ENCODE measurements at regions not wholly inside any gene's neighbourhood (a gene's known extent, or its start where the extent isn't known, plus 50 kb on each side); places are given as distances from the start of the nearest gene placed in this dataset.

DNA sequence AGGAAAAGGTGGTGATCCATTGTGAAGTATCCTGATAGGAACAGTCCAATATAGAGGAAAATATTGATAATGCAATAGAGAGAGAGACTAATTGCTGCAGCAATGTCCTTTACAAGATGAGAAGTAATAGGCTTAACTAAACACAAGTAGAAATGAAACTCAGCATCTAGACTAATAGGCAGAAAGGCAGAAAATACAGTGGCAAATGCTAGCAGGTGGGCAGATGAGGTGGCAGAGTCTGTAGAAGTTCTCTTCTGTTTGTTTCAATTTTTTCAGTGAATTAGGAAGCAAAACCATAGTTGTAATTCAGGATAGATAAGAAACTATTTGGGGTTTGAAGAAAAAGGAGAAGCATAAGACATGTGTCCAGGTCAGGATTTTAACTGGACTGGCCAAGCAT is 236.7 kb upstream of the HS3ST5 start:
- no peak for DNase-seq
- intact Hi-C loops (cut with micrococcal nuclease) = no loop called here
- TF ChIP-seq, protein P1, sequence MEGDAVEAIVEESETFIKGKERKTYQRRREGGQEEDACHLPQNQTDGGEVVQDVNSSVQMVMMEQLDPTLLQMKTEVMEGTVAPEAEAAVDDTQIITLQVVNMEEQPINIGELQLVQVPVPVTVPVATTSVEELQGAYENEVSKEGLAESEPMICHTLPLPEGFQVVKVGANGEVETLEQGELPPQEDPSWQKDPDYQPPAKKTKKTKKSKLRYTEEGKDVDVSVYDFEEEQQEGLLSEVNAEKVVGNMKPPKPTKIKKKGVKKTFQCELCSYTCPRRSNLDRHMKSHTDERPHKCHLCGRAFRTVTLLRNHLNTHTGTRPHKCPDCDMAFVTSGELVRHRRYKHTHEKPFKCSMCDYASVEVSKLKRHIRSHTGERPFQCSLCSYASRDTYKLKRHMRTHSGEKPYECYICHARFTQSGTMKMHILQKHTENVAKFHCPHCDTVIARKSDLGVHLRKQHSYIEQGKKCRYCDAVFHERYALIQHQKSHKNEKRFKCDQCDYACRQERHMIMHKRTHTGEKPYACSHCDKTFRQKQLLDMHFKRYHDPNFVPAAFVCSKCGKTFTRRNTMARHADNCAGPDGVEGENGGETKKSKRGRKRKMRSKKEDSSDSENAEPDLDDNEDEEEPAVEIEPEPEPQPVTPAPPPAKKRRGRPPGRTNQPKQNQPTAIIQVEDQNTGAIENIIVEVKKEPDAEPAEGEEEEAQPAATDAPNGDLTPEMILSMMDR (IDR thresholded peaks at IDR 0.05) = no peak
- Histone ChIP-seq H3K9ac (ENCODE audit: insufficient read depth, low read length, poor library complexity, severe bottlenecking) (no peak overlapping the region), H3K27me3 (ENCODE audit: control insufficient read depth in 2 of 2, insufficient read depth in 2 of 2, low read length in 2 of 2) (no peaks in the 10 kb centered on the region), H4K20me1 (ENCODE audit: insufficient read depth, low read length) (no peaks in the 10 kb centered on the region), H3K4me1 (ENCODE audit: control insufficient read depth in 1 of 2, insufficient read depth in 2 of 2, low read length in 2 of 2) (no peaks in the 10 kb centered on the region), H2AFZ (ENCODE audit: insufficient read depth, low read depth, low read length, poor library complexity, severe bottlenecking) (no peak overlapping the region), H3K27ac (ENCODE audit: low read depth in 1 of 2, low read length in 2 of 2) (no peak overlapping the region), H3K4me3 (replicated peaks in 1 of 3; ENCODE audit: low read depth in 2 of 3, low read length in 3 of 3) (no peak overlapping the region), H3K4me2 (replicated peaks; ENCODE audit: extremely low read depth, low read length, poor library complexity, severe bottlenecking) (no peak overlapping the region), H3K36me3 (replicated peaks in 1 of 2; ENCODE audit: control insufficient read depth in 1 of 2, insufficient read depth in 2 of 2, low read length in 2 of 2) (no peaks in the 10 kb centered on the region), H3K79me2 (ENCODE audit: insufficient read depth, low read length) (no peaks in the 10 kb centered on the region), H3K9me3 (replicated peaks in 1 of 2; ENCODE audit: control insufficient read depth in 1 of 2, insufficient read depth in 1 of 2, low read length in 2 of 2) (peaks cover 10 to 12% of the 10 kb centered on the region in 2 donors)
- Mint-ChIP-seq H3K9me3 (peaks cover 5 to 25% (median 8%) of the 10 kb centered on the region in 7 donors), H3K4me3 (no peak overlapping the region), H3K36me3 (no peaks in the 10 kb centered on the region), H3K27me3 (ENCODE audit: low read depth in 3 of 3) (no peaks in the 10 kb centered on the region), H3K4me1 (no peaks in the 10 kb centered on the region), H3K27ac (no peak overlapping the region)

DNA sequence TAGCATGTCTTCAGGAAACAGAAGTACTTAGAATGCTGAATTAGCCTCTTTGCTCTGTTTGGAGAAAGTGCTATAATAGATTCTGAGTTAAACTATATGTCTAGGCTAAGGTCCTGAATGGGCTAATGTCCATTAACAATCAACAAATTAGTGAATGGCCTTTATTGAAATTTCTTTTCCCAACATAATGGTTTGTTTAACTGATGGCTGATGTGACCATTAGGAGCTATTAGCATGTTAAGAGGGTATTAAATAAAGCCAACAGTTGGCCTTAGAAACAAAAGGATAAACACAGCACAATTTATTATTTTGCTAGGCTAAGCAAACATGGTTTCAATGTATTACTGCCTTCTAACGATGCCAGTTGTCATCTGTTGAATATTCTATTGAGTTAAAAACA is 234.3 kb upstream of the HS3ST5 start:
- TF ChIP-seq, protein P1 (IDR thresholded peaks at IDR 0.05) = no peak
- Histone ChIP-seq H4K20me1 (ENCODE audit: insufficient read depth, low read length) (no peaks in the 10 kb centered on the region), H3K4me1 (ENCODE audit: control insufficient read depth in 1 of 2, insufficient read depth in 2 of 2, low read length in 2 of 2) (no peaks in the 10 kb centered on the region), H3K27me3 (ENCODE audit: control insufficient read depth in 2 of 2, insufficient read depth in 2 of 2, low read length in 2 of 2) (no peaks in the 10 kb centered on the region), H3K27ac (ENCODE audit: low read depth in 1 of 2, low read length in 2 of 2) (no peak overlapping the region), H3K9ac (ENCODE audit: insufficient read depth, low read length, poor library complexity, severe bottlenecking) (no peak overlapping the region), H3K9me3 (replicated peaks in 1 of 2; ENCODE audit: control insufficient read depth in 1 of 2, insufficient read depth in 1 of 2, low read length in 2 of 2) (peaks cover 10 to 17% of the 10 kb centered on the region in 2 donors), H3K79me2 (ENCODE audit: insufficient read depth, low read length) (no peaks in the 10 kb centered on the region), H3K4me3 (replicated peaks in 1 of 3; ENCODE audit: low read depth in 2 of 3, low read length in 3 of 3) (no peak overlapping the region), H2AFZ (ENCODE audit: insufficient read depth, low read depth, low read length, poor library complexity, severe bottlenecking) (no peak overlapping the region), H3K4me2 (replicated peaks; ENCODE audit: extremely low read depth, low read length, poor library complexity, severe bottlenecking) (no peak overlapping the region), H3K36me3 (replicated peaks in 1 of 2; ENCODE audit: control insufficient read depth in 1 of 2, insufficient read depth in 2 of 2, low read length in 2 of 2) (no peaks in the 10 kb centered on the region)
- Mint-ChIP-seq H3K27ac (no peak overlapping the region), H3K9me3 (peaks cover 6 to 25% (median 7%) of the 10 kb centered on the region in 7 donors), H3K4me1 (no peaks in the 10 kb centered on the region), H3K4me3 (no peak overlapping the region), H3K36me3 (no peaks in the 10 kb centered on the region), H3K27me3 (ENCODE audit: low read depth in 3 of 3) (no peaks in the 10 kb centered on the region)
- WGBS (ENCODE audit: insufficient coverage) = no CpG with 5 or more reads among the region's 1 CpG
- no peak for DNase-seq
- intact Hi-C loops (cut with micrococcal nuclease) = no loop called here
